Right ventricle myocardium superior (tissue), 1 donor: ENCODE measurements at regions not wholly inside any gene's neighbourhood (a gene's known extent, or its start where the extent isn't known, plus 50 kb on each side); places are given as distances from the start of the nearest gene placed in this dataset.
"Not testable (repeated sequence)": the region's sequence is repeated elsewhere in the genome, so short reads cannot be mapped to it uniquely, and the experiment has no call there.

Source experiments
- ATAC-seq: fragments of 200-7000 bp; cut with Tn5 transposase; one replicate; pipeline ENCODE4 v1.9.1; 2020; ENCODE audit warnings: mild to moderate bottlenecking; ENCODE audit not compliant: poor library complexity
- DNase-seq: peaks from one replicate; pipeline ENCODE4 v3.0.0-alpha.2; 2020
- intact Hi-C: fragments of 100-400 bp; cut with DNase I; formaldehyde crosslinking; loops from one replicate; pipeline ENCODE4 v1.11.2; 2022
- donor health status: DM: no; HTN: yes; CAD: no; lungs with severe emphysema.

DNA sequence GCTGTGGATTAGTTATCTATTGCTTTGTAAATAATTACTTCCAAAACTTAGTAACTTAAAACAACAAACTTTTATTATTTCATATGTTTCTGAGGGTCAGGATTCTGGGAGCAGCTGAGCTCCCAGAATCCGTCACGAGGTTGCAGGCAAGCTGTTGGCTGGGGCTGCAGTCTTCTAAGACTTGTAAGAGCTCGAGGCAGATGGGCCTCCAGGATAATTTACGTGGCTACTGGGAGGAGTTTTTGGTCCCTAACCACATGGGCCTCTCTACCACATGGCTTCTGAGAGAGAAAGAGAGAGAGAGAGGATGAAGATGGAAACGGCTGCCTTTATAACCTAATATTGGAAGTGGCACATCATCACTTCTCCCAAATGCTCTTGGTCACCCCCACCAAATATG is 64.9 kb upstream of the SULF2 start:
- intact Hi-C loops = no loop called here
- no peak for ATAC-seq

GRCh38 chr20:47849596-47849995 is 64.3 kb upstream of the SULF2 start:
- intact Hi-C loops = loop anchor here (10.0 kb wide), 1 partner anchor 45 kb away; no protein-coding TSS in a partner anchor
- no peak for ATAC-seq
- no peak for DNase-seq

More for the DNA sequence above, 64.9 kb upstream of the SULF2 start:
- no peak for DNase-seq

GRCh38 chr20:47849006-47849405 is 63.7 kb upstream of the SULF2 start:
- intact Hi-C loops = loop anchor here (10.0 kb wide), 1 partner anchor 46 kb away; no protein-coding TSS in a partner anchor
- no peak for DNase-seq
- no peak for ATAC-seq

- intact Hi-C loops = loop anchor here (10.0 kb wide), 1 partner anchor 46 kb away; no protein-coding TSS in a partner anchor
- DNase-seq = not testable (repeated sequence)
- peak; percentile 55 for ATAC-seq
These were observed 63.3 kb upstream of the SULF2 start for GRCh38 chr20:47848534-47848933.

DNA sequence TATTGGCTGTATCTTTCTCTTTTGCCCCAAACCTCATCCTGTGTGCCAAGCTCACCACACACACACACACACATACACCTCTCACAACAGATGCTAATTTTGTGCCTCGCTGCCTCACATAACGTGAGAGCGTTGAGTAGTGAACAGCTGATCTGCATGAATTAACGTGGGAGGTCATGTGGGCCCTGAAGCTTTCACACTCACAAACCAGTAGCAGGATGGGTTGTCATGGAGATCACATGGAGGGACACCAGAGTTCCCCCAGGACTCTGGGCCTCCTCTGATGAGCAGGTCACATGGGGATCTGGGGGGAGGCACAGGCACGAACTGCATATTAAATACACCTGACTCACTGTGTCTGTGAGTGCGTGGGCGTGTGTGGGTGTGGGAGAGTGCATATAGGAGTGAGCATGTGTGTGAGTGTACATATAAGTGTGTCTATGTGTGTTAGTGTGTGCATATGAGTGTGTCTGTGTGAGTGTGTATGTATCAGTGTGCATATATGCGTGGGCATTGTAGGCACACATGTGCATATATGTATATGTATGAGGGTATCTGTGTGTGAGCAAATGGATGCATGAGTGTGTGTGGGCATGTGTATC is 62.7 kb upstream of the SULF2 start:
- ATAC-seq (no peak), DNase-seq (no peak)
- intact Hi-C loops = loop anchor here (10.0 kb wide), 1 partner anchor 47 kb away; no protein-coding TSS in a partner anchor

GRCh38 chr20:47847220-47847619 is 61.9 kb upstream of the SULF2 start:
- DNase-seq = not testable (repeated sequence)

DNA sequence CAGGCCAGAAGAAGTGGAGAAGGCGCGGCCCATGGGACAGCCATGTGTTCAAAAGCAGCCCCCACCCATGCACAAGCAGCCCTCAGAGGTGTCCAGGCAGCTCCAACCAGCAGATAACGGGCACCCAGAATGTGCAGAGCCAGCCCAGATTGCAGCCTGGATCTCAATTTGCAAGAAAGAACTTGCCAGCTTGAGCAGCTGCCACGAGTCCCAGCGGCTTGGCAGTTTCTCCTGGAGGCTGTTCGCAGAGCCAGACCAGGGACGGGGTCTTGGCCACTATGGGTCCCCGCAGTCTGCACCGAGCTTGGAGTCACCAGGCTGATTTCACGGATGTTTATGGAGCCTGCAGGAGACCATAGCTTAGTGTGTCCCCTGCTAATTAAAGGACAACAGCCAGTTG is 61.4 kb upstream of the SULF2 start:
- intact Hi-C loops = loop anchor here (10.0 kb wide), 1 partner anchor 48 kb away; no protein-coding TSS in a partner anchor
- ATAC-seq, DNase-seq: not testable (repeated sequence)

More at GRCh38 chr20:47847220-47847619, 61.9 kb upstream of the SULF2 start:
- intact Hi-C loops = loop anchor here (10.0 kb wide), 1 partner anchor 48 kb away; no protein-coding TSS in a partner anchor
- not testable (repeated sequence) for ATAC-seq

DNA sequence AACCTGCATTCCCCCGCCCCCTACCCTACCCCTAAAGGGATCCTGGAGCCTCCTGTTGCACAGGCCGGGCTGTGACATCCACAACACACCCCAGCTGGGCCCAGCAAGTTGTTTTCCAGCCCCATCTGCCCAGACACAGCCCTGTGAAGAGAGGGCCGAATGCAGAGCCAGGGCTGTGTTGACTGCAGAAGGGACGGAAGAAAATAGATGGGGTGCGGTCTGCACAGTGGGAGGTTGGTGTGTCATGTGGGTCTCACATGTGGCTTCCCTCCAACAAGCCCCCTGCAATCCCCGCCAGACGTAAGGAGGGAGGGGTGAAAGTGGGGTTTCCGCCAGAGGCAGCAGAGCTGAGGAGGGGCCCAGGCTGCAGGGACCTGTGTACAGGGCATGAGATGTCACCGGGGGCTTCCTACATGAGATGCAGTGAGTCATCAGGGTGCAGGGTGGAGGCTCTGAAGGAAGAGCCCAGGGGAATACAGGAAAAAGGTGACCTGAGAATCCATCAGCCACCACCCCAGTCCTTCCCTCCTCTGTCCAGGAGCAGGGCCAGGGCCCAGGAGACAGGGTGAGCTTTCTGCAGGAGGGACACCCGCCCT is 60.2 kb upstream of the SULF2 start:
- not testable (repeated sequence) for DNase-seq, ATAC-seq
- intact Hi-C loops = loop anchor here (10.0 kb wide), 1 partner anchor 49 kb away; no protein-coding TSS in a partner anchor

DNA sequence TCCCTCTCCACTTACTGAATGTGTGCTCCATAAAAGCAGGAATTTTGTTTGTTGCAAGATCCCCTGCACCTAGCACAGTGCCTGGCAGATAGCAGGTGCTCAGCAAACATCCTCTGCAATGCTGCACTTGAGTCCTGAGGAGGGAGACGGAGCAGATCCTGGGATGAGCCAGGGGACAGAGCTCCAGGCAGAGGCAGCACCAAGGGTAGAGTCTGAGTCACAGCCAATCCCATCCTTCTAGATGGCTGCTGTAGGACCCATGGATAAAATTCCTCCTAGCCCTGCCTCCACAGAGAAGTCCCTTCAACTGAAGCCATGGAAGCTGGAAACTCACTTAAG is 59.3 kb upstream of the SULF2 start:
- ATAC-seq, DNase-seq: not testable (repeated sequence)
- intact Hi-C loops = loop anchor here (10.0 kb wide), 1 partner anchor 50 kb away; no protein-coding TSS in a partner anchor

- ATAC-seq = no peak
- no peak for DNase-seq
- intact Hi-C loops = loop anchor here (10.0 kb wide), 1 partner anchor 51 kb away; no protein-coding TSS in a partner anchor
These were observed 58.7 kb upstream of the SULF2 start for GRCh38 chr20:47843886-47844567.

DNA sequence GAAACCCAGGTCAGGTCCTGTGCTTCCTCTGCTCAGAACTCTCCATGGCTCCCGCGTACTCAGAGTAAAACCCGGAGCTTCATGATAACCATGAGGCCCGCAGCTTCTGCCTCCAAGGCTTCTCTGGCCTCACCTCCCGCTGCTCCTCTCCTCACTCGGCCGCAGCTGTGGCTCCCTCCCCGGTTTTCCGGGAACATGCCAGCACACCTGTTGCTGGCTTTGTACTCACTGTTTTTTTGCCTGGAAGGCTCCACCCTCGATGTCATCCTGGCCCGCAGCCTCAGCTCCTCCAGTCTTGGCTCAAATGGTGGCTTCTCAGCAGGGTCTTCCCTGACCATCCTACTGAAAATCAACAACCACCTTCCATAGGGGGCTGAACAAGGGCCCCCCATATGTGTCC is 57.7 kb upstream of the SULF2 start:
- ATAC-seq, DNase-seq: not testable (repeated sequence)
- intact Hi-C loops = loop anchor here (10.0 kb wide), 1 partner anchor 52 kb away; no protein-coding TSS in a partner anchor

- not testable (repeated sequence) for ATAC-seq, DNase-seq
- intact Hi-C loops = loop anchor here (10.0 kb wide), 1 partner anchor 53 kb away; no protein-coding TSS in a partner anchor
These were observed 56.7 kb upstream of the SULF2 start for GRCh38 chr20:47842004-47842403.

DNA sequence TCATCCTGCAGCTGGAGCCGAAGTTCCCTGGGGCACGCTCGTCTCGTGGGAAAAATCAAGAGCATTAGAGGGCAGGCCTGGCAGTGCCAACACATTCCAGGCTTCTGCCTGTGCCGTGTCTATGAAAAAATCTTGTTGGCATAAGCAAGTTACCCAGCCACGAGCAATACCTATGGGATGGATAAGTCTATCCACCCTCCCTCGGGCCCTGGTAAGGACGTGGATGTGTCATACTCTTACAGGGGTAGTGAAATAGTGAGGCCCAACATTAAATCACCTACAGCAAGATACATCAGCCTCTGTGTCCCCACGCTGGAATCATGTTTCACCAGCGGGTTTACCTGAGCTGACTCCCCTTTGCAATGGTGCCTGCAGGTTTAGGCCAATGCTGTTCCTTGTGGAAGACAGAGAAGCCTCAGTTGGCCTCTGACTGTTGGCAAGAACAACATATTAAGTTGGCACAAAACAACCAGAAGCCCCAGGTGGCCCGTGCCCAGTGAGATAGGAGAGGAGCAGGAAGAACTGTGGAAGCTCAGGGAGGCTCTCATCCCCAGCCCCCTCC is 51.1 kb upstream of the SULF2 start:
- DNase-seq, intact Hi-C loops, ATAC-seq: not testable (repeated sequence)
